Tibial nerve (tissue), 4 donors: ENCODE measurements at regions not wholly inside any gene's neighbourhood (a gene's known extent, or its start where the extent isn't known, plus 50 kb on each side); places are given as distances from the start of the nearest gene placed in this dataset.

Experiments
- DNase-seq, 2 donors: peaks; one replicate each; pipeline ENCODE4 v3.0.0-alpha.2; 2019; ENCODE audit warnings: low spot score in 2 of 2
- H3K27ac ChIP-seq, 4 donors: fragments of 200-600 bp; sonication (generic) in 3 of 4; one replicate each; pipeline ENCODE4 v1.5.1; 2017 to 2019; ENCODE audit warnings: mild to moderate bottlenecking in 1 of 4
- H3K27me3 ChIP-seq, 2 donors: fragments of 200-600 bp; sonication (generic) in 1 of 2; one replicate each; pipeline versions ENCODE4 v1.5.1 to v1.6.0; 2017 to 2019
- H3K36me3 ChIP-seq, 3 donors: fragments of 200-600 bp; sonication (generic); one replicate each; pipeline ENCODE4 v1.5.1; 2018 to 2019
- H3K4me1 ChIP-seq, 4 donors: fragments of 200-600 bp; sonication (generic) in 3 of 4; one replicate each; pipeline ENCODE4 v1.5.1; 2017 to 2019
- H3K4me3 ChIP-seq, 4 donors: fragments of 200-600 bp; sonication (generic) in 3 of 4; one replicate each; pipeline ENCODE4 v1.5.1; 2017 to 2019; ENCODE audit warnings: mild to moderate bottlenecking in 1 of 4, moderate library complexity in 1 of 4
- H3K9me3 ChIP-seq, 4 donors: fragments of 200-600 bp; sonication (generic) in 3 of 4; one replicate each; pipeline ENCODE4 v1.5.1; 2017 to 2019
- CTCF ChIP-seq, 5 experiments: fragments of 200-600 bp in 3 of 5; fragments of 450-650 bp in 2 of 5; sonication (generic) in 3 of 5; IDR thresholded peaks; one replicate each; pipeline ENCODE4 v1.5.1; 2016 to 2019; ENCODE audit warnings: antibody characterized with exemption in 5 of 5, mild to moderate bottlenecking in 3 of 5, moderate library complexity in 2 of 5
- EP300 ChIP-seq, 2 donors: sonication (generic); formaldehyde crosslinking; IDR thresholded peaks; one replicate each; pipeline ENCODE4 v1.6.1; 2017; ENCODE audit warnings: antibody characterized with exemption in 2 of 2, mild to moderate bottlenecking in 1 of 2
- POLR2A ChIP-seq, 2 donors: fragments of 450-650 bp; IDR thresholded peaks; one replicate each; pipeline ENCODE4 v1.6.1; 2017; ENCODE audit warnings: antibody characterized with exemption in 2 of 2, mild to moderate bottlenecking in 2 of 2, moderate library complexity in 2 of 2
- WGBS, 2 donors: methylation state at CpG; one replicate each; pipeline ENCODE4 v1.1.5; 2018; 5-methylcytosine and 5-hydroxymethylcytosine counted together

- DNase-seq: no peak
- 59 to 65% methylated on average over 5 of the region's 5 CpGs for WGBS, 2 donors
- H3K4me3 ChIP-seq: no peak overlapping the region
- no peaks in the 10 kb centered on the region for H3K4me1 ChIP-seq
- TF ChIP-seq EP300 (IDR thresholded peaks at IDR 0.05) (no peak), POLR2A (IDR thresholded peaks at IDR 0.05) (no peak), CTCF (IDR thresholded peaks at IDR 0.05) (no peak)
- H3K36me3 ChIP-seq: no peaks in the 10 kb centered on the region
- H3K9me3 ChIP-seq: no peaks in the 10 kb centered on the region
- no peaks in the 10 kb centered on the region for H3K27me3 ChIP-seq
- no peak overlapping the region for H3K27ac ChIP-seq
These were observed 642.9 kb upstream of the KIRREL3 start for GRCh38 chr11:127643268-127644058.

- Histone ChIP-seq H3K36me3 (no peaks in the 10 kb centered on the region), H3K27ac (no peak overlapping the region), H3K9me3 (no peaks in the 10 kb centered on the region), H3K27me3 (no peaks in the 10 kb centered on the region), H3K4me1 (no peaks in the 10 kb centered on the region), H3K4me3 (no peak overlapping the region)
- 76 to 84% methylated on average over 1 of the region's 1 CpG for WGBS, 2 donors
- DNase-seq: no peak
- TF ChIP-seq EP300 (IDR thresholded peaks at IDR 0.05): no peak
These were observed 640.2 kb upstream of the KIRREL3 start for GRCh38 chr11:127640561-127641451.

GRCh38 chr11:127639916-127640315, 639.3 kb upstream of the KIRREL3 start:
- no peaks in the 10 kb centered on the region for H3K36me3 ChIP-seq
- 29 to 45% methylated on average over 2 of the region's 2 CpGs for WGBS, 2 donors
- no peaks in the 10 kb centered on the region for H3K9me3 ChIP-seq
- no peak for DNase-seq
- no peak overlapping the region for H3K27ac ChIP-seq
- no peaks in the 10 kb centered on the region for H3K4me1 ChIP-seq
- H3K27me3 ChIP-seq: no peaks in the 10 kb centered on the region
- H3K4me3 ChIP-seq: no peak overlapping the region
- TF ChIP-seq EP300 (IDR thresholded peaks at IDR 0.05) (no peak), POLR2A (IDR thresholded peaks at IDR 0.05) (no peak), CTCF (IDR thresholded peaks at IDR 0.05) (no peak)

GRCh38 chr11:127632976-127633680, 632.6 kb upstream of the KIRREL3 start:
- no peaks in the 10 kb centered on the region for H3K36me3 ChIP-seq
- no peak overlapping the region for H3K4me3 ChIP-seq
- TF ChIP-seq CTCF (IDR thresholded peaks at IDR 0.05): no peak
- TF ChIP-seq EP300 (IDR thresholded peaks at IDR 0.05): no peak
- no peak for TF ChIP-seq POLR2A (IDR thresholded peaks at IDR 0.05)
- WGBS, 2 donors: 72 to 75% methylated on average over 2 of the region's 2 CpGs
- H3K27ac ChIP-seq: no peak overlapping the region
- H3K27me3 ChIP-seq: no peaks in the 10 kb centered on the region
- DNase-seq: no peak
- no peaks in the 10 kb centered on the region for H3K4me1 ChIP-seq
- H3K9me3 ChIP-seq: no peaks in the 10 kb centered on the region

- H3K9me3 ChIP-seq: no peaks in the 10 kb centered on the region
- no peak overlapping the region for H3K4me3 ChIP-seq
- no peaks in the 10 kb centered on the region for H3K27me3 ChIP-seq
- H3K27ac ChIP-seq: no peak overlapping the region
- 78 to 92% methylated on average over 4 of the region's 4 CpGs for WGBS, 2 donors
- no peaks in the 10 kb centered on the region for H3K4me1 ChIP-seq
- DNase-seq: no peak
- no peaks in the 10 kb centered on the region for H3K36me3 ChIP-seq
- no peak for TF ChIP-seq POLR2A (IDR thresholded peaks at IDR 0.05)
- TF ChIP-seq EP300 (IDR thresholded peaks at IDR 0.05): no peak
- no peak for TF ChIP-seq CTCF (IDR thresholded peaks at IDR 0.05)
These were observed 632.0 kb upstream of the KIRREL3 start for GRCh38 chr11:127632546-127632945.
